ENCODE measurements at regions not wholly inside any gene's neighbourhood (a gene's known extent, or its start where the extent isn't known, plus 50 kb on each side); places are given as distances from the start of the nearest gene placed in this dataset.

DNA sequence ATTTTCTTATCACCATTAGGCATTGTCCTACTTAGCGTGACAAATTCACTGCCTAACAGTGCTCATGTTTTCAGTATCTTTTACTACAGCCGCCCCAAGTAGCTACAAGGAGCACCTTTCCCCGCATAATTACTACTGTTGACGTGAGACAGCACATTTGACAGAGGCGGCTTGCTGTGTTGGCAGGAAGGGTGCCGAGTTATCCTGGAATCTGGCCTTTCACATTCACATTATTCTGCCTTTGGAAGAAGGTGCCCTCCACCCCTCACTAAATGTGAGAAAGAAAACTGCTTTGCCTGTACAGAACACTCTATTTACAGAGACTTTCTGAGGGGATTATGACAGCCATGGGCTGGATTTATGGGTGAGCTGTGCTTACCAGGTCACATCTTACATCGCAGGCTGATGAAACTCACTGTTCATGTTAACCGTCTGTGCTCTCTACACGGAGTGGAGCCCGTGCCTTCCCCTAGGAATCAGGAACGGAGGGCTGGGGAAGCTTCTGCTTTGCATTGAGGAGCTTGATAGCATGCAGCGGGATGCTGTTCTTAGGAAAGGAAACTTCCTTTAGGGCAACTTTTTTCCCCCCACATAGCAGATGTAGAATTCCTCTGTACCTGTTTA is 148.0 kb upstream of the ZRANB2 start:
- Histone ChIP-seq H3K27me3 (no peaks in the 10 kb centered on the region), H3K9me3 (no peaks in the 10 kb centered on the region), H3K27ac (no peak overlapping the region), H3K4me1 (no peaks in the 10 kb centered on the region), H3K36me3 (no peaks in the 10 kb centered on the region), H3K4me3 (no peak overlapping the region)
- TF ChIP-seq, protein P1, sequence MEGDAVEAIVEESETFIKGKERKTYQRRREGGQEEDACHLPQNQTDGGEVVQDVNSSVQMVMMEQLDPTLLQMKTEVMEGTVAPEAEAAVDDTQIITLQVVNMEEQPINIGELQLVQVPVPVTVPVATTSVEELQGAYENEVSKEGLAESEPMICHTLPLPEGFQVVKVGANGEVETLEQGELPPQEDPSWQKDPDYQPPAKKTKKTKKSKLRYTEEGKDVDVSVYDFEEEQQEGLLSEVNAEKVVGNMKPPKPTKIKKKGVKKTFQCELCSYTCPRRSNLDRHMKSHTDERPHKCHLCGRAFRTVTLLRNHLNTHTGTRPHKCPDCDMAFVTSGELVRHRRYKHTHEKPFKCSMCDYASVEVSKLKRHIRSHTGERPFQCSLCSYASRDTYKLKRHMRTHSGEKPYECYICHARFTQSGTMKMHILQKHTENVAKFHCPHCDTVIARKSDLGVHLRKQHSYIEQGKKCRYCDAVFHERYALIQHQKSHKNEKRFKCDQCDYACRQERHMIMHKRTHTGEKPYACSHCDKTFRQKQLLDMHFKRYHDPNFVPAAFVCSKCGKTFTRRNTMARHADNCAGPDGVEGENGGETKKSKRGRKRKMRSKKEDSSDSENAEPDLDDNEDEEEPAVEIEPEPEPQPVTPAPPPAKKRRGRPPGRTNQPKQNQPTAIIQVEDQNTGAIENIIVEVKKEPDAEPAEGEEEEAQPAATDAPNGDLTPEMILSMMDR (IDR thresholded peaks at IDR 0.05): no peak
- DNase-seq (no peak), ATAC-seq (no peak)
- intact Hi-C loops (cut with DNase I): no loop called here

DNA sequence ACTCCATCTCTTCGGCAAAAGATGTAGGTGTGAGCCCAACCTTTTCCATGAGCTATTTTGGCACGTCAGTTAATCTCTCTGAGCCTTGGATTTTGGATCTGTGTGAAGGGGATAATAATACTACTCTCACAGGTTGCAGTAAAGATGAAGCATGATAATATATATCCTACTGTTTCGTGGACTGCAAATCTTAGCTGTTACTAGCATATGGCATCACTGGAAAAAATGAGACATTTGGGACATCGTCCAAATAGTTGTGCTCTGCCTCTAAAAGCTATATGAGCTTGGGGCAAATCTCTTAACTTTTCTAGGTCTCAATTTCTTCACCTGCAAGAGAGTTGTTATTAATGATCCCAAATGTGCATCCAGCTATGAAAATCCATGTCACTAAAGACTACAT is 147.4 kb upstream of the ZRANB2 start:
- no peak for ATAC-seq
- no peak overlapping the region for H3K27ac ChIP-seq
- H3K27me3 ChIP-seq: no peaks in the 10 kb centered on the region
- H3K4me1 ChIP-seq: no peaks in the 10 kb centered on the region
- intact Hi-C loops (cut with DNase I): no loop called here
- no peaks in the 10 kb centered on the region for H3K36me3 ChIP-seq
- TF ChIP-seq, protein P1 (IDR thresholded peaks at IDR 0.05): no peak
- DNase-seq: no peak
- H3K9me3 ChIP-seq: no peaks in the 10 kb centered on the region
- H3K4me3 ChIP-seq: no peak overlapping the region

DNA sequence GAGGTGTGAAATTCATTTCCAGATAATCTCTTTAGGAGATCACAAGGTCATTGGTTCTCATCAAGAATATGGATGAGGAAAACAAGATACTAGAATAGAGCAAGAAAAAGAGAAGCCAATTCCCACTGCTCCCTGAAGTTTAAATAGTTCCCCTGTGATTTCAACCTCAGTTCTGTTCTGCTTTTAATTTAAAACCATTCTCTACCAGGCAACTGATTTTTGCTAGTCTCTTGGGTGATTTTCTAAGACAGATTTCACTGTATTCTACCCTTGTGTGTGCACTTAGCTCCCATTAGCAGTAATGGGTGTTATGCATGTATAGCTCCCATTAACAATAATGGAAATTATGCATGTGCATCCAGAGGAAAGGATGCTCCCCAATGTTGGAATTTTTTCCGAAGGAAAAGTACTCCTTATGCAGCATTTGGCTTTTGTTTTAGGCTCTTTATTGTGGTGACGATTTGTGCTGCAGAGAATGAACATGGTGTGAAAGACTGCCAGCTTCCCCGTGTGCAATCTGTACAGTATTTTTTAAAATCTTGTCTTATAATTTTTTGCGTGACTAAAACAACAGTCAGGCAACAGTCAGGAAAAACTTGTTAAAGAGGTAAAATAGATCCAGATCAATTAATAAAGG is 144.0 kb upstream of the ZRANB2 start:
- TF ChIP-seq, protein P1 (IDR thresholded peaks at IDR 0.05): no peak
- intact Hi-C loops (cut with DNase I): no loop called here

DNA sequence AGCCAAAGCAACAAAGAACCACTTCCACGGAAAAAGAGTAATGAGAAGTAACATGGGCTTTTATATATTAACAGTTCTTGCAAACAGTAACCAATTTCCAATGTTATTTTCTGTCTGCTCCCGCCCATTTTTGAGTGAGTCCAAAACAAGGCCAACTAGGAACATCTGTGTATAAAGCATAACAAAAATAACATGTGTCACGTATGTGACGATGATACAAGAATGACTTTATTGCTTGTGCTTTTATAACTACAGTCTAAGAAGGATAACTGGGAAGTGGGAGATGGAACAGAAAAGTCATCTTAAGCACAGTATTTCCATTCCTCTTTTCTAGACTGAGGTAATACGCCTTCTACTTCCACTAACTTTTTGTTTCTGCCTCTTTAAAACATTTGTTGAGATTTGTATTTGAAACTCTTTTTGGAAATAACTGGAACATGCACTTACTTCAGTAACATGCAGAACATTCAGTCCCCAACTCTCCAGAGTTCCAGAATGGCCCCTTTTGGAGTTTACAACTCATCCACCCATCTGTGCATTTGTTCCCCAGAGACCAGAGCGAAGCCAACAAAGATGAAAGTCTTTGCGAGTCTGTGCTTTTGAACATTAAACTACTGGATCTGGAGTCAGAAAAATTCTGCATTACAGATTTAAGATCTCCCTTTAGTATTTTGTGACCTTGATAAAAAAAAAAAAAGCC is 143.0 kb upstream of the ZRANB2 start:
- Histone ChIP-seq H3K27me3 (no peaks in the 10 kb centered on the region), H3K9me3 (no peaks in the 10 kb centered on the region), H3K4me3 (no peak overlapping the region), H3K4me1 (no peaks in the 10 kb centered on the region), H3K27ac (no peak overlapping the region), H3K36me3 (no peaks in the 10 kb centered on the region)
- TF ChIP-seq, protein P1 (IDR thresholded peaks at IDR 0.05): no peak
- DNase-seq (no peak), ATAC-seq (no peak)
- intact Hi-C loops (cut with DNase I): no loop called here

More for the DNA sequence above, 144.0 kb upstream of the ZRANB2 start:
- Histone ChIP-seq H3K4me1 (no peaks in the 10 kb centered on the region), H3K27me3 (no peaks in the 10 kb centered on the region), H3K4me3 (no peak overlapping the region), H3K36me3 (no peaks in the 10 kb centered on the region), H3K27ac (no peak overlapping the region), H3K9me3 (no peaks in the 10 kb centered on the region)
- ATAC-seq: no peak
- no peak for DNase-seq

DNA sequence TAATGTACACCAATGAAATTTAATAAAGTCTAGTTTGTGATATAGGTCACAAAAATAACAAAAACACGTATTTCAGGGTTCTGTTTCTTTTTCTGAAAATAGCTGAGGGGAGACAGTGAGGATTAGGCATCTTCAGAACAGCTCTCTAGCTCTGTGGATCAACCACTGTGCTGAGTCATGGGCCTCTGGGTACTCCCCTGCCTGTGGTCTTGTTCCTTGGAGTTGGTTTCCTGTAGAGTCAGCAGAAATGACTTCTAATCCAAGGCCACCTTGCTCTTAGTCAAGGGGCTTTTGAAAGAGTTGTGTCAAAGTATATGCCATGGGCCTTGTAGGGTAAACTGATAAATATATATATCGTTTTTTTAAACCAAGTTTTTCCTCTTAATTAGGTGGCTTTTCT is 141.8 kb upstream of the ZRANB2 start:
- no peaks in the 10 kb centered on the region for H3K27me3 ChIP-seq
- intact Hi-C loops (cut with DNase I): no loop called here
- no peaks in the 10 kb centered on the region for H3K36me3 ChIP-seq
- H3K27ac ChIP-seq: no peak overlapping the region
- DNase-seq (no peak), ATAC-seq (no peak)
- no peak overlapping the region for H3K4me3 ChIP-seq
- H3K9me3 ChIP-seq: no peaks in the 10 kb centered on the region
- TF ChIP-seq, protein P1 (IDR thresholded peaks at IDR 0.05): no peak
- no peaks in the 10 kb centered on the region for H3K4me1 ChIP-seq
